ENCODE measurements at regions not wholly inside any gene's neighbourhood (a gene's known extent, or its start where the extent isn't known, plus 50 kb on each side); places are given as distances from the start of the nearest gene placed in this dataset.

- Histone ChIP-seq H3K27ac (ENCODE audit: low read depth, low read length) (no peak overlapping the region), H3K4me1 (ENCODE audit: control insufficient read depth, insufficient read depth, low read length, unreplicated experiment) (no peaks in the 10 kb centered on the region), H3K27me3 (ENCODE audit: insufficient read depth, low read length) (peaks cover 5% of the 10 kb centered on the region), H3K79me2 (ENCODE audit: control insufficient read depth, insufficient read depth, low read length, unreplicated experiment) (no peaks in the 10 kb centered on the region), H3K4me3 (ENCODE audit: low read depth, low read length) (no peak overlapping the region), H3K36me3 (ENCODE audit: insufficient read depth, low read length) (no peaks in the 10 kb centered on the region), H2AFZ (ENCODE audit: low read length, unreplicated experiment) (no peak overlapping the region)
These were observed 513.6 kb downstream of the HTR7 start for GRCh38 chr10:90344226-90344625.

- H3K4me3 ChIP-seq (ENCODE audit: low read depth, low read length): no peak overlapping the region
- no peaks in the 10 kb centered on the region; the same call in 1 of the 2 replicates for H3K27me3 ChIP-seq (ENCODE audit: insufficient read depth, low read length)
- no peaks in the 10 kb centered on the region for H3K4me1 ChIP-seq (ENCODE audit: control insufficient read depth, insufficient read depth, low read length, unreplicated experiment)
- H2AFZ ChIP-seq (ENCODE audit: low read length, unreplicated experiment): no peak overlapping the region
- no peaks in the 10 kb centered on the region for H3K36me3 ChIP-seq (ENCODE audit: insufficient read depth, low read length)
- H3K79me2 ChIP-seq (ENCODE audit: control insufficient read depth, insufficient read depth, low read length, unreplicated experiment): no peaks in the 10 kb centered on the region
- H3K27ac ChIP-seq (ENCODE audit: low read depth, low read length): no peak overlapping the region
These were observed 510.6 kb downstream of the HTR7 start for GRCh38 chr10:90347239-90347638.

GRCh38 chr10:90350122-90350521 lies 507.7 kb downstream of the HTR7 start:
- Histone ChIP-seq H3K27me3 (ENCODE audit: insufficient read depth, low read length) (no peaks in the 10 kb centered on the region; the same call in 1 of the 2 replicates), H3K4me1 (ENCODE audit: control insufficient read depth, insufficient read depth, low read length, unreplicated experiment) (no peaks in the 10 kb centered on the region), H3K27ac (ENCODE audit: low read depth, low read length) (no peak overlapping the region), H3K36me3 (ENCODE audit: insufficient read depth, low read length) (no peaks in the 10 kb centered on the region), H2AFZ (ENCODE audit: low read length, unreplicated experiment) (no peak overlapping the region), H3K79me2 (ENCODE audit: control insufficient read depth, insufficient read depth, low read length, unreplicated experiment) (no peaks in the 10 kb centered on the region), H3K4me3 (ENCODE audit: low read depth, low read length) (no peak overlapping the region)

GRCh38 chr10:90352288-90352687 lies 505.6 kb downstream of the HTR7 start:
- Histone ChIP-seq H3K27me3 (ENCODE audit: insufficient read depth, low read length) (no peaks in the 10 kb centered on the region), H3K36me3 (ENCODE audit: insufficient read depth, low read length) (no peaks in the 10 kb centered on the region), H3K4me1 (ENCODE audit: control insufficient read depth, insufficient read depth, low read length, unreplicated experiment) (no peaks in the 10 kb centered on the region), H3K79me2 (ENCODE audit: control insufficient read depth, insufficient read depth, low read length, unreplicated experiment) (no peaks in the 10 kb centered on the region), H2AFZ (ENCODE audit: low read length, unreplicated experiment) (no peak overlapping the region), H3K27ac (ENCODE audit: low read depth, low read length) (no peak overlapping the region), H3K4me3 (ENCODE audit: low read depth, low read length) (no peak overlapping the region)

- Histone ChIP-seq H3K4me3 (ENCODE audit: low read depth, low read length) (no peak overlapping the region), H3K4me1 (ENCODE audit: control insufficient read depth, insufficient read depth, low read length, unreplicated experiment) (no peaks in the 10 kb centered on the region), H3K27ac (ENCODE audit: low read depth, low read length) (no peak overlapping the region), H2AFZ (ENCODE audit: low read length, unreplicated experiment) (no peak overlapping the region), H3K79me2 (ENCODE audit: control insufficient read depth, insufficient read depth, low read length, unreplicated experiment) (no peaks in the 10 kb centered on the region), H3K36me3 (ENCODE audit: insufficient read depth, low read length) (no peaks in the 10 kb centered on the region), H3K27me3 (ENCODE audit: insufficient read depth, low read length) (no peaks in the 10 kb centered on the region)
These were observed 502.9 kb downstream of the HTR7 start for GRCh38 chr10:90354914-90355313.

GRCh38 chr10:90363799-90364483 lies 493.9 kb downstream of the HTR7 start:
- Histone ChIP-seq H3K36me3 (ENCODE audit: insufficient read depth, low read length) (no peaks in the 10 kb centered on the region), H3K4me3 (ENCODE audit: low read depth, low read length) (no peak overlapping the region), H3K79me2 (ENCODE audit: control insufficient read depth, insufficient read depth, low read length, unreplicated experiment) (no peaks in the 10 kb centered on the region), H3K27me3 (ENCODE audit: insufficient read depth, low read length) (no peaks in the 10 kb centered on the region), H3K4me1 (ENCODE audit: control insufficient read depth, insufficient read depth, low read length, unreplicated experiment) (no peaks in the 10 kb centered on the region), H2AFZ (ENCODE audit: low read length, unreplicated experiment) (no peak overlapping the region), H3K27ac (ENCODE audit: low read depth, low read length) (no peak overlapping the region)

GRCh38 chr10:90372451-90372850 lies 485.4 kb downstream of the HTR7 start:
- Histone ChIP-seq H2AFZ (ENCODE audit: low read length, unreplicated experiment) (no peak overlapping the region), H3K27ac (ENCODE audit: low read depth, low read length) (no peak overlapping the region), H3K4me1 (ENCODE audit: control insufficient read depth, insufficient read depth, low read length, unreplicated experiment) (no peaks in the 10 kb centered on the region), H3K4me3 (ENCODE audit: low read depth, low read length) (no peak overlapping the region), H3K27me3 (ENCODE audit: insufficient read depth, low read length) (no peaks in the 10 kb centered on the region), H3K79me2 (ENCODE audit: control insufficient read depth, insufficient read depth, low read length, unreplicated experiment) (no peaks in the 10 kb centered on the region), H3K36me3 (ENCODE audit: insufficient read depth, low read length) (no peaks in the 10 kb centered on the region)

GRCh38 chr10:90373911-90374310 lies 483.9 kb downstream of the HTR7 start:
- Histone ChIP-seq H3K4me1 (ENCODE audit: control insufficient read depth, insufficient read depth, low read length, unreplicated experiment) (peaks cover 8% of the 10 kb centered on the region), H3K36me3 (ENCODE audit: insufficient read depth, low read length) (no peaks in the 10 kb centered on the region), H3K4me3 (ENCODE audit: low read depth, low read length) (no peak overlapping the region)

GRCh38 chr10:90378524-90379076 lies 479.2 kb downstream of the HTR7 start:
- Histone ChIP-seq H3K27ac (ENCODE audit: low read depth, low read length) (no peak overlapping the region), H3K4me3 (ENCODE audit: low read depth, low read length) (no peak overlapping the region), H3K27me3 (ENCODE audit: insufficient read depth, low read length) (no peaks in the 10 kb centered on the region), H3K4me1 (ENCODE audit: control insufficient read depth, insufficient read depth, low read length, unreplicated experiment) (peaks cover 9% of the 10 kb centered on the region), H3K36me3 (ENCODE audit: insufficient read depth, low read length) (no peaks in the 10 kb centered on the region), H2AFZ (ENCODE audit: low read length, unreplicated experiment) (no peak overlapping the region), H3K79me2 (ENCODE audit: control insufficient read depth, insufficient read depth, low read length, unreplicated experiment) (no peaks in the 10 kb centered on the region)

More at GRCh38 chr10:90373911-90374310, 483.9 kb downstream of the HTR7 start:
- Histone ChIP-seq H3K27ac (ENCODE audit: low read depth, low read length) (no peak overlapping the region), H3K27me3 (ENCODE audit: insufficient read depth, low read length) (no peaks in the 10 kb centered on the region), H3K79me2 (ENCODE audit: control insufficient read depth, insufficient read depth, low read length, unreplicated experiment) (no peaks in the 10 kb centered on the region), H2AFZ (ENCODE audit: low read length, unreplicated experiment) (no peak overlapping the region)

GRCh38 chr10:90381468-90381867 lies 476.4 kb downstream of the HTR7 start:
- Histone ChIP-seq H3K4me3 (ENCODE audit: low read depth, low read length) (no peak overlapping the region), H3K4me1 (ENCODE audit: control insufficient read depth, insufficient read depth, low read length, unreplicated experiment) (peaks cover 9% of the 10 kb centered on the region), H3K36me3 (ENCODE audit: insufficient read depth, low read length) (no peaks in the 10 kb centered on the region), H3K79me2 (ENCODE audit: control insufficient read depth, insufficient read depth, low read length, unreplicated experiment) (no peaks in the 10 kb centered on the region), H2AFZ (ENCODE audit: low read length, unreplicated experiment) (no peak overlapping the region), H3K27me3 (ENCODE audit: insufficient read depth, low read length) (no peaks in the 10 kb centered on the region), H3K27ac (ENCODE audit: low read depth, low read length) (no peak overlapping the region)

GRCh38 chr10:90389876-90390275 lies 468.0 kb downstream of the HTR7 start:
- Histone ChIP-seq H3K27me3 (ENCODE audit: insufficient read depth, low read length) (no peaks in the 10 kb centered on the region), H3K4me3 (ENCODE audit: low read depth, low read length) (no peak overlapping the region)

More at GRCh38 chr10:90389876-90390275, 468.0 kb downstream of the HTR7 start:
- no peaks in the 10 kb centered on the region for H3K36me3 ChIP-seq (ENCODE audit: insufficient read depth, low read length)
- H3K79me2 ChIP-seq (ENCODE audit: control insufficient read depth, insufficient read depth, low read length, unreplicated experiment): no peaks in the 10 kb centered on the region
- H2AFZ ChIP-seq (ENCODE audit: low read length, unreplicated experiment): no peak overlapping the region
- no peak overlapping the region for H3K27ac ChIP-seq (ENCODE audit: low read depth, low read length)
- H3K4me1 ChIP-seq (ENCODE audit: control insufficient read depth, insufficient read depth, low read length, unreplicated experiment): no peaks in the 10 kb centered on the region

All from ACC112 (cell line).